OCI-LY1 (cell line): ENCODE measurements at regions not wholly inside any gene's neighbourhood (a gene's known extent, or its start where the extent isn't known, plus 50 kb on each side); places are given as distances from the start of the nearest gene placed in this dataset.

Experiments used
- EZH2 ChIP-seq: fragments of 200-600 bp; sonication (generic), shearing (Covaris generic); IDR thresholded peaks from 2 replicates; pipeline ENCODE4 v1.8.0; 2017; ENCODE audit warnings: borderline replicate concordance, mixed run types, mild to moderate bottlenecking, antibody characterized with exemption, low read length, moderate library complexity, mixed read lengths
- TF ChIP-seq, protein P1 (sequence below): fragments of 200-600 bp; sonication (generic), shearing (Covaris generic); IDR thresholded peaks from 2 replicates; pipeline ENCODE4 v1.5.1; 2017; ENCODE audit warnings: mild to moderate bottlenecking, antibody characterized with exemption, low read length, moderate library complexity, mixed read lengths

DNA sequence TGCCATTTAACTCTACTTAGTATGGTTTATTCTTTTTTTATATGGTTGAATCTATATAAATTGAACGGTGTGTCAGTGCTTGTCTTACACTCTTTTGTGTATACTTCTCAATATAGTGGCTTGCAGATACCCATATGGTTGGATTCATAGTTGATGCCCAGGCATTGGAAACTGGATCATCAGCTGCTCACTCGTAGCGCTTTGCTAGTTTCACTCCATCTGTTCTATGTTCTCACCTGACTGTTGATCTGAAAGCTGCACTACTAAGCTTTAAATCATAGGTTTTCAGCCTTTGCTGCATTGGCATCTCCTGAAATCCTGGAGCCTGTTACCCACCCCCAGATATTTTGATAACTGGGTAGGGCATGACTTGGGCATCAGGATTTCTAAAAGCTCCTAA is 121.6 kb upstream of the DCLK2 start:
- TF ChIP-seq, protein P1, sequence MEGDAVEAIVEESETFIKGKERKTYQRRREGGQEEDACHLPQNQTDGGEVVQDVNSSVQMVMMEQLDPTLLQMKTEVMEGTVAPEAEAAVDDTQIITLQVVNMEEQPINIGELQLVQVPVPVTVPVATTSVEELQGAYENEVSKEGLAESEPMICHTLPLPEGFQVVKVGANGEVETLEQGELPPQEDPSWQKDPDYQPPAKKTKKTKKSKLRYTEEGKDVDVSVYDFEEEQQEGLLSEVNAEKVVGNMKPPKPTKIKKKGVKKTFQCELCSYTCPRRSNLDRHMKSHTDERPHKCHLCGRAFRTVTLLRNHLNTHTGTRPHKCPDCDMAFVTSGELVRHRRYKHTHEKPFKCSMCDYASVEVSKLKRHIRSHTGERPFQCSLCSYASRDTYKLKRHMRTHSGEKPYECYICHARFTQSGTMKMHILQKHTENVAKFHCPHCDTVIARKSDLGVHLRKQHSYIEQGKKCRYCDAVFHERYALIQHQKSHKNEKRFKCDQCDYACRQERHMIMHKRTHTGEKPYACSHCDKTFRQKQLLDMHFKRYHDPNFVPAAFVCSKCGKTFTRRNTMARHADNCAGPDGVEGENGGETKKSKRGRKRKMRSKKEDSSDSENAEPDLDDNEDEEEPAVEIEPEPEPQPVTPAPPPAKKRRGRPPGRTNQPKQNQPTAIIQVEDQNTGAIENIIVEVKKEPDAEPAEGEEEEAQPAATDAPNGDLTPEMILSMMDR, result no peak
- no peak for TF ChIP-seq EZH2
